Stimulated activated CD4-positive, alpha-beta T cell treated with anti-CD3 and anti-CD28 coated beads, TNF-alpha, amount 100 ng/mL, for 48 hours (primary cell): ENCODE measurements at regions not wholly inside any gene's neighbourhood (a gene's known extent, or its start where the extent isn't known, plus 50 kb on each side); places are given as distances from the start of the nearest gene placed in this dataset.

ENCODE experiments used
- DNase-seq, 3 donors: peaks; one replicate each; pipeline ENCODE4 v3.0.0-alpha.2; 2020; ENCODE audit warnings: low read depth in 3 of 3

DNA sequence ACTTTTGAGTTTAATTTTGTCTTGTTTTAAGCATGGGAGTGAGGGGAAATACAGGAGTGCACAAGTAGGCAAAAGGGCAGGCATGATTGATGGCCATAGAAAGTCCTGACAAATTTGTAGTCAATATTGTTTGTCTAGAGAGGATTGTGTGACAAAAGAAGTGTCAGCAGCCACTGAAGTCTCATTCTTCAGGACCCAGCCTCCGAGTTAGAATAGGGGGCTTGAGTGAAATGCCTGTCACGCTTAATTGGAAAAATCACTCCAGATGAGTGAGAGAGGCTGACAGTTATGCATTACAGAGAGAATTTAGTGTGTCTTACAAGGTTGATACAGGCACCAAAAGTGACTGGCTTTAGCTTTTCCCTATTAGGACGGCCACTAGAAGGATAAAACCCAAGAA lies 81.9 kb upstream of the RPS23 start:
- no peak for DNase-seq

GRCh38 chr5:82359272-82359671 lies 81.1 kb upstream of the RPS23 start:
- no peak for DNase-seq

- DNase-seq = no peak
Observed at GRCh38 chr5:82358457-82358856, 80.3 kb upstream of the RPS23 start.

DNA sequence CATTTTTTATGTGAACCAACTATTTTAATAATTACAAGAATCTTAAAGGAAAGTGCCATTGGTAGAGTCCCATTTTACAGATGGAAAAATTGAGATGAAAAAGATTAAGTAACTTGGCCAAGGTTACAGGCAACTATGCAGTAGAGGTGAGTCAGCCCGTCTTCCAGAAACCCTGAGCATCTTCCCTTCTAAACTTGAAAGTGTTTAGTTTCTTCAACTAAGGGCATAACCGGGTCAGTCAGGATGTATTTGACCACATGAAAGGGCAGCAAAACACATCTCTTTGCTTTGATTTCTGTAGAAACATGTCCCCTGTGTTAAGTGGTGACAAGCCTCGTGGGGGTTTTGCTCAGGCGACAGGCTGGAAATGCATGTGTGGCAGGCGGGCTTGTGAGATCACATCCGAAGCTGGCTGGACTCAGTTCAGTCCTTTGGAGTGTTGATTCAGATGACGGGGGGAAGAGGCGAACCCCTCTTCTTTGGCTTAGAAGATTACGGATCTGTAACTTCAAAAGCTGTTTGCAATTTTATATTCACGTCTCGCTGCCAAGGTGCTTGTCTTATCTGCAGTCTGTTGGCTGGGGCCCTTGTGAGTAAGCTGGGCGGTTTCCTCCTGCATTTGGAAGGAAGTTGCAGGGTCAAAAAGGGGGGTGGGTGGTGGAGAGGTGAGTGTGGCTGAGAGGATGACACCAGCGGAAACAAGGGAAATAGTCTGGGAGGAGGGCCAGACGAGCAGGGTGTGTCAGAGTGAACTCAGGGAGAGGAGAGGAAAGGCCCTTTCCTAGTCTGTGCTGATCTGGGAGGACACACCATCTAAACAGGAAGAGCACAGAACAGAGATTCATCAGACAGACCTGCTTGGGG lies 78.9 kb upstream of the RPS23 start:
- peak; percentile 54 to 69 (median 58) for DNase-seq

GRCh38 chr5:82356021-82356420 lies 77.9 kb upstream of the RPS23 start:
- no peak for DNase-seq

DNA sequence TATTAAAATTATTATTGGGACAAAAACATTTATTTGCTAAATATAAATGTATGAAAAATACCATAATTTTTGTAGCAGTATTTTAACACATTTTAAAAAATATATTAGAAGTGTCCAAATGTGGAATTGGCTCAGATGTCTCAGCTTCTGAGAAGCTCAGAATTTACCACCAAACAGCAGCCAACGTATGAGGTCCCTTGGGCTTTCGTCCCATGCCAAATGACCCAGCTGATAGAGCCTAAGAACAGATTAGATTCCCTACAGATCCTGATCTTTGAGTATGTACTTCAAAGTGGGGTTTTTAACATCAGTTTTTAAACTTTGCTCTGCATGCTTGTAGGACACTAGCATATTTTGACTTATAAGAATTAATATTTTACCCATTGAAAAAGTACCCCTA lies 77.3 kb upstream of the RPS23 start:
- no peak for DNase-seq

GRCh38 chr5:82355053-82355452 lies 76.9 kb upstream of the RPS23 start:
- DNase-seq = no peak

GRCh38 chr5:82354543-82354942 lies 76.4 kb upstream of the RPS23 start:
- DNase-seq = no peak

- DNase-seq = no peak
Observed at GRCh38 chr5:82353522-82353921, 75.4 kb upstream of the RPS23 start.

GRCh38 chr5:82352146-82352791 lies 74.1 kb upstream of the RPS23 start:
- no peak for DNase-seq

DNA sequence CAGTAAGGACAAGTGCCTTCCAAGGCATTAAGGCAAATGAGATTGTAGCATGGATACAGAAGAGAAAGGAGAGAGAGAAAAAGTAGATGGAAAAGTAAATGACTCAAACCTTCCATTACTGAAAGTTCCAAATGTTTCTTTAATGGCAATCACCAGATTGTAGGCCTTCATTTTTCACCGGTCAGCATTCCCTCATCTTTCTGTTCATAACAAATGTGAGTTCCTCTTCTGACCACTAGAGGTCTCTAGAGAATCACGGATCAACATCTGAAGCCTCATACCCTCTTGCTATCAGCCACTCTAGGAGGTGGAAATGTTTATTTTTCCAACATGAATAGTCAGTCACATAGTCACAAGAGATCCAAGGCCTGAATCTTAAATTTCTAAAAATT lies 73.6 kb upstream of the RPS23 start:
- no peak for DNase-seq

DNA sequence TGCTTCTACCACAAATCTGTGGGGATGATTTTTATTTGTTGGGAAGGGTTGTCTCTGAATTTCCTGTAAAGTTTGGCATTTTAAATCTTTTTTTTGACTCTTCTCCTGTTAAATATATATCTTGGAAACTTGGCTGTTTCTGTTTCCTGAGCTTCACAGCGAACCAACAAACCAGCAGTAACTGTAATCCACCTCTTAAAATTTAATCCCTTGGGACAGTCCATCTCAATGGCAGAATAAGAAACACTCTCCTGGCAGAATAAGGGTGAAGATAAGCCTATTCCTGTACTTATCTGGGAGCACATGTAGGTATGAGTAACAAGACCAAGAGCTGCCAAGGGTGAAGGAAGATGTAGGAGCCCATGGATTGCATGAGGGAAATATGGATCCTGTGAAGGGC lies 73.1 kb upstream of the RPS23 start:
- no peak for DNase-seq

- peak; percentile 11 to 53 (median 31) for DNase-seq
Observed at GRCh38 chr5:82349652-82350051, 71.5 kb upstream of the RPS23 start.

GRCh38 chr5:82348784-82349425 lies 70.8 kb upstream of the RPS23 start:
- DNase-seq = no peak

- DNase-seq = no peak
Observed at GRCh38 chr5:82347201-82347865, 69.2 kb upstream of the RPS23 start.

GRCh38 chr5:82346399-82347165 lies 68.4 kb upstream of the RPS23 start:
- DNase-seq = no peak

DNA sequence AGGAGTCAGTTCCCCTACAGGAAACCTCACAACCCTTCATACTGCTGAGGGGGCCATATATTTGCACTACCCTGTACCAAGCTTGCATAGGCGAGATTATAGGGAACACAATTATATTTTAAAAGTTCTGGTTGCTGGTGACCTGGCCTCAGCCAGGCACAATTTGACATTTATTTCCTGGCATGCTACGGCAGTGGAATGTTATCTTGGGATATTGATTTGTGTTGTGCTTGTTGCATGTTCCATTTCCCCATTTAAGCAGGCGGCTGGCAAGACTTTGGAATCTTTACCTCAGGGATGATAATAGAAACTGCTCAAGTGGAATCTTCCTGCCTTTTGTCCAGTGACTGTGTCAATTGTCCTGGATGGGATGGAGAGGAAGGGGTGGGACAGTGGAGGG lies 67.0 kb upstream of the RPS23 start:
- no peak for DNase-seq

DNA sequence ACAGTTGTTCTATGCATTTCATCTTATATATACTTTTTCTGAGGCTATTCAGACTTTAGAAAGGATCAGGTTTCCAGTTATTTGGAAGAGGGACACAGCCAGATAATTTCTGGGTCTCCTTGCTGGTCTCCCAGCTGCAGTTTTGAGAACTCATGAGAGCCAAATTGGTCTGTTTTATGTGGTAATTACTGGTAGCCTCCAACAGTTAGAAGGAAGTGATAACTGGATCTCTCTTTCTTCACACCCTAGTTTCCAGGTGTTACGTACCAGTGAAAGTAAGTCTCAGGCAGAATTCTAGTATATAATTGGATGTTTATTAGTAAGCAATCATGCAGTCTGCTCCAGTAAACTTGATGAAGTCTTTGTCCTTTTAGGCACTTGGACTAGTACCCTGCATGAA lies 63.2 kb upstream of the RPS23 start:
- no peak for DNase-seq

GRCh38 chr5:82340799-82341198 lies 62.6 kb upstream of the RPS23 start:
- no peak for DNase-seq

GRCh38 chr5:82339792-82340191 lies 61.6 kb upstream of the RPS23 start:
- no peak for DNase-seq

DNA sequence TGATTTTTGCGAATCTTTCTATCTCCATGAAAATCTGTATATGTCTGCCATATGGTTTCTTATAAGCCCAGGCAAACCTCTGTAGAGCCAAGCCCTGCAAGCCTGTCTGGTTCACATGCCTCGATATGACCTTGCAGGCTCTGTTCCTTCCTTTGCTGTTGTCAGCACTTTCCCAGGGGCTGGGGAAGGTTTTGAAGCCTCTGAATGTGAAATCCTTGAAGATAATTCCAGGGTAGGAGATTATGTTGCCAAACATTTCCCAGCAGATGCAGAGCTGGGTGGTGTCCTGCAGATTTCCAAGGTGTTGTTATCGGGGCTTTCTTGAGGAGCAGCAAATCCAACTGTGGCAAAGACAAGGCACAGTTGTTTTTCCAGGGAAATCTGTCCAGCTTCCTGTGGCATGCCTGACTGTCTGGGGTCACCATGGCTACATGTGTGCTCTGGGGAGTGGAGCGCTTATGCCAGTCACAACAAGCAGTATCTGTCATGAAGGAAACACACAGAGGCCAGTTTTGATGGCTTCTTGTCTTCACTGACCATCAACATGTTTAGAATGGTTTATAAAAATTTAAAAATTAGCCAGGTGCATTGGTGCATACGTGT lies 60.7 kb upstream of the RPS23 start:
- DNase-seq = no peak
